Lung (tissue), 11 donors: ENCODE measurements at regions not wholly inside any gene's neighbourhood (a gene's known extent, or its start where the extent isn't known, plus 50 kb on each side); places are given as distances from the start of the nearest gene placed in this dataset.

Source experiments
- ATAC-seq: fragments of 200-7000 bp; cut with Tn5 transposase; one replicate; pipeline ENCODE4 v1.9.1; 2020; ENCODE audit warnings: moderate number of reproducible peaks; ENCODE audit not compliant: insufficient read depth, low FRiP score
- DNase-seq, 3 donors: peaks; one replicate each; pipeline ENCODE4 v3.0.0-alpha.2; 2013 to 2017
- H3K27ac ChIP-seq, 2 donors: one replicate each; pipeline ENCODE4 v1.5.1; 2013; ENCODE audit warnings: mild to moderate bottlenecking in 2 of 2, moderate library complexity in 2 of 2, control low read depth in 1 of 2, inconsistent platforms in 1 of 2, low read depth in 1 of 2, low read length in 1 of 2
- H3K27me3 ChIP-seq, 3 donors: one replicate each; pipeline ENCODE4 v1.5.1; 2013; ENCODE audit warnings: low read length in 2 of 3; ENCODE audit not compliant: control insufficient read depth in 3 of 3, insufficient read depth in 3 of 3
- H3K36me3 ChIP-seq, 4 donors: one replicate each; pipeline ENCODE4 v1.5.1; 2013; ENCODE audit warnings: low read length in 4 of 4, mild to moderate bottlenecking in 1 of 4, moderate library complexity in 1 of 4; ENCODE audit not compliant: control insufficient read depth in 4 of 4, insufficient read depth in 4 of 4
- H3K4me1 ChIP-seq, 5 donors: one replicate each; pipeline ENCODE4 v1.5.1; 2013; ENCODE audit warnings: low read length in 5 of 5, mild to moderate bottlenecking in 2 of 5, moderate library complexity in 1 of 5; ENCODE audit not compliant: control insufficient read depth in 5 of 5, insufficient read depth in 5 of 5
- H3K4me3 ChIP-seq: one replicate; pipeline ENCODE4 v1.5.1; 2013; ENCODE audit warnings: mild to moderate bottlenecking, control low read depth, moderate library complexity
- H3K9ac ChIP-seq, 2 donors: one replicate each; pipeline ENCODE4 v1.5.1; 2013; ENCODE audit warnings: low read length in 2 of 2, control low read depth in 1 of 2; ENCODE audit not compliant: insufficient read depth in 1 of 2
- H3K9me3 ChIP-seq, 4 donors: one replicate each; pipeline ENCODE4 v1.5.1; 2013; ENCODE audit warnings: low read length in 3 of 4, mild to moderate bottlenecking in 1 of 4, moderate library complexity in 1 of 4; ENCODE audit not compliant: control insufficient read depth in 4 of 4, insufficient read depth in 3 of 4
- CTCF ChIP-seq: IDR thresholded peaks from 2 replicates; pipeline ENCODE4 v1.5.1; 2012; ENCODE audit warnings: mild to moderate bottlenecking; ENCODE audit errors: control extremely low read depth, extremely low read depth
- WGBS, 2 donors: extraction: QIAGEN DNeasy Blood & Tissue Kit; methylation state at CpG; one replicate each; pipeline ENCODE4 v1.1.7; 2013; 5-methylcytosine and 5-hydroxymethylcytosine counted together
- donor health status: control.
- donor health status: control.
- donor health status: Bipolar disorder and iron deficiency.
- donor health status: healthy.
- donor health status: DM: yes; HTN: yes; CAD: no.

GRCh38 chr2:76640905-76641304 is 881.3 kb downstream of the LRRTM4 start:
- ATAC-seq (no peak), DNase-seq (no peak)
- H3K9me3 ChIP-seq: peaks cover 0 to 4% (median under 1%) of the 10 kb centered on the region in 4 donors
- no peaks in the 10 kb centered on the region for H3K27me3 ChIP-seq
- H3K27ac ChIP-seq: no peak overlapping the region
- no peak overlapping the region for H3K9ac ChIP-seq
- H3K4me1 ChIP-seq: peaks cover 0 to 3% (median 0%) of the 10 kb centered on the region in 5 donors
- H3K4me3 ChIP-seq: no peak overlapping the region
- TF ChIP-seq CTCF: no peak
- 65 to 81% methylated on average over 1 of the region's 1 CpG for WGBS, 2 donors
- H3K36me3 ChIP-seq: no peaks in the 10 kb centered on the region

- H3K4me1 ChIP-seq: peaks cover 0 to 3% (median 0%) of the 10 kb centered on the region in 5 donors
- no peak for DNase-seq
- H3K9me3 ChIP-seq: peaks cover 0 to 2% (median 0%) of the 10 kb centered on the region in 4 donors
- no peak for TF ChIP-seq CTCF
- H3K4me3 ChIP-seq: no peak overlapping the region
- H3K27ac ChIP-seq: no peak overlapping the region
- ATAC-seq: no peak
- H3K27me3 ChIP-seq: no peaks in the 10 kb centered on the region
- H3K36me3 ChIP-seq: no peaks in the 10 kb centered on the region
- no peak overlapping the region for H3K9ac ChIP-seq
- WGBS, 2 donors: 74 to 80% methylated on average over 5 of the region's 5 CpGs
Observed at GRCh38 chr2:76639171-76639680, 883.0 kb downstream of the LRRTM4 start.

- Histone ChIP-seq H3K27me3 (no peaks in the 10 kb centered on the region), H3K9me3 (peaks cover 0 to 6% (median 0%) of the 10 kb centered on the region in 4 donors), H3K9ac (no peak overlapping the region), H3K27ac (no peak overlapping the region), H3K4me3 (no peak overlapping the region), H3K4me1 (no peaks in the 10 kb centered on the region), H3K36me3 (no peaks in the 10 kb centered on the region)
- no peak for TF ChIP-seq CTCF
- ATAC-seq (no peak), DNase-seq (no peak)
- 84 to 85% methylated on average over 3 of the region's 3 CpGs for WGBS, 2 donors
Observed at GRCh38 chr2:76633276-76633921, 888.8 kb downstream of the LRRTM4 start.
